ENCODE measurements at regions not wholly inside any gene's neighbourhood (a gene's known extent, or its start where the extent isn't known, plus 50 kb on each side); places are given as distances from the start of the nearest gene placed in this dataset.

GRCh38 chr4:138910914-138911336 is 104.7 kb upstream of the NOCT start:
- TF ChIP-seq CTCF (IDR thresholded peaks at IDR 0.05) (no peak), POLR2A (IDR thresholded peaks at IDR 0.05) (no peak)

Measured in uterus (tissue), 2 donors.